ENCODE measurements at regions not wholly inside any gene's neighbourhood (a gene's known extent, or its start where the extent isn't known, plus 50 kb on each side); places are given as distances from the start of the nearest gene placed in this dataset.

- Histone ChIP-seq H3K9me3 (ENCODE audit: insufficient read depth, low read depth, low read length) (no peaks in the 10 kb centered on the region), H2AFZ (ENCODE audit: low read length) (no peak overlapping the region), H3F3A (ENCODE audit: low read depth) (no peaks in the 10 kb centered on the region), H3K4me2 (ENCODE audit: low read depth, low read length, poor library complexity, severe bottlenecking) (peak overlapping the region; percentile 6), H3K4me3 (ENCODE audit: low read length, poor library complexity, severe bottlenecking) (no peak overlapping the region), H3K4me1 (ENCODE audit: insufficient read depth, low read length, poor library complexity, severe bottlenecking) (peaks cover 48% of the 10 kb centered on the region), H3K36me3 (ENCODE audit: insufficient read depth, low read length) (no peaks in the 10 kb centered on the region), H3K79me2 (ENCODE audit: insufficient read depth, low read length) (no peaks in the 10 kb centered on the region), H3K9me2 (replicated peaks; ENCODE audit: low read depth, low read length) (no peaks in the 10 kb centered on the region), H3K27me3 (ENCODE audit: insufficient read depth, low read length, poor library complexity, severe bottlenecking) (no peaks in the 10 kb centered on the region), H4K20me1 (ENCODE audit: insufficient read depth, low read length, poor library complexity, severe bottlenecking) (no peaks in the 10 kb centered on the region), H3K9ac (ENCODE audit: low read depth, low read length, poor library complexity, severe bottlenecking) (peak overlapping the region; percentile 21)
- TF ChIP-seq EZH2phosphoT487 (IDR thresholded peaks at IDR 0.05; ENCODE audit: borderline replicate concordance) (no peak), CTCF (conservative IDR thresholded peaks at IDR 0.05; ENCODE audit: low read length) (no peak)
Measured at GRCh38 chr2:43049836-43050801, 176.3 kb downstream of the ZFP36L2 start.

- H3K4me1 ChIP-seq (ENCODE audit: insufficient read depth, low read length, poor library complexity, severe bottlenecking) = peaks cover 40% of the 10 kb centered on the region
- H3K36me3 ChIP-seq (ENCODE audit: insufficient read depth, low read length) = no peaks in the 10 kb centered on the region
- no peak overlapping the region for H2AFZ ChIP-seq (ENCODE audit: low read length)
- H4K20me1 ChIP-seq (ENCODE audit: insufficient read depth, low read length, poor library complexity, severe bottlenecking) = no peaks in the 10 kb centered on the region
- TF ChIP-seq EZH2phosphoT487 (IDR thresholded peaks at IDR 0.05; ENCODE audit: borderline replicate concordance) (no peak), CTCF (conservative IDR thresholded peaks at IDR 0.05; ENCODE audit: low read length) (no peak)
- H3F3A ChIP-seq (ENCODE audit: low read depth) = no peaks in the 10 kb centered on the region
- H3K4me3 ChIP-seq (ENCODE audit: low read length, poor library complexity, severe bottlenecking) = no peak overlapping the region
- H3K9me3 ChIP-seq (ENCODE audit: insufficient read depth, low read depth, low read length) = no peaks in the 10 kb centered on the region
- no peaks in the 10 kb centered on the region for H3K9me2 ChIP-seq (replicated peaks; ENCODE audit: low read depth, low read length)
- no peak overlapping the region for H3K4me2 ChIP-seq (ENCODE audit: low read depth, low read length, poor library complexity, severe bottlenecking)
- H3K79me2 ChIP-seq (ENCODE audit: insufficient read depth, low read length) = no peaks in the 10 kb centered on the region
- no peaks in the 10 kb centered on the region for H3K27me3 ChIP-seq (ENCODE audit: insufficient read depth, low read length, poor library complexity, severe bottlenecking)
- H3K9ac ChIP-seq (ENCODE audit: low read depth, low read length, poor library complexity, severe bottlenecking) = no peak overlapping the region
Measured at GRCh38 chr2:43047187-43047780, 179.1 kb downstream of the ZFP36L2 start.

- no peaks in the 10 kb centered on the region for H3K27me3 ChIP-seq (ENCODE audit: insufficient read depth, low read length, poor library complexity, severe bottlenecking)
- H2AFZ ChIP-seq (ENCODE audit: low read length) = no peak overlapping the region
- H3K4me2 ChIP-seq (ENCODE audit: low read depth, low read length, poor library complexity, severe bottlenecking) = no peak overlapping the region
- H3K9me3 ChIP-seq (ENCODE audit: insufficient read depth, low read depth, low read length) = no peaks in the 10 kb centered on the region
- H3K79me2 ChIP-seq (ENCODE audit: insufficient read depth, low read length) = no peaks in the 10 kb centered on the region
- H4K20me1 ChIP-seq (ENCODE audit: insufficient read depth, low read length, poor library complexity, severe bottlenecking) = no peaks in the 10 kb centered on the region
- H3F3A ChIP-seq (ENCODE audit: low read depth) = no peaks in the 10 kb centered on the region
- H3K9me2 ChIP-seq (replicated peaks; ENCODE audit: low read depth, low read length) = no peaks in the 10 kb centered on the region
- H3K9ac ChIP-seq (ENCODE audit: low read depth, low read length, poor library complexity, severe bottlenecking) = peak overlapping the region; percentile 4
- H3K4me3 ChIP-seq (ENCODE audit: low read length, poor library complexity, severe bottlenecking) = no peak overlapping the region
- H3K4me1 ChIP-seq (ENCODE audit: insufficient read depth, low read length, poor library complexity, severe bottlenecking) = peaks cover 36% of the 10 kb centered on the region
- H3K36me3 ChIP-seq (ENCODE audit: insufficient read depth, low read length) = no peaks in the 10 kb centered on the region
- TF ChIP-seq CTCF (conservative IDR thresholded peaks at IDR 0.05; ENCODE audit: low read length) = no peak
- no peak for TF ChIP-seq EZH2phosphoT487 (IDR thresholded peaks at IDR 0.05; ENCODE audit: borderline replicate concordance)
Measured at GRCh38 chr2:43045866-43046265, 180.5 kb downstream of the ZFP36L2 start.

Measured in Loucy (cell line).